Vagina (tissue), 2 donors: ENCODE measurements at regions not wholly inside any gene's neighbourhood (a gene's known extent, or its start where the extent isn't known, plus 50 kb on each side); places are given as distances from the start of the nearest gene placed in this dataset.

Experiments
- CTCF ChIP-seq, 3 experiments: fragments of 450-650 bp in 2 of 3; fragments of 200-600 bp in 1 of 3; sonication (generic) in 1 of 3; IDR thresholded peaks; one replicate each; pipeline ENCODE4 v1.5.1; 2017 to 2019; ENCODE audit warnings: antibody characterized with exemption in 3 of 3, mild to moderate bottlenecking in 2 of 3, moderate library complexity in 2 of 3
- POLR2AphosphoS5 ChIP-seq, 2 donors: sonication (generic); formaldehyde crosslinking; IDR thresholded peaks; one replicate each; pipeline ENCODE4 v1.9.0; 2017; ENCODE audit warnings: antibody characterized with exemption in 2 of 2, mild to moderate bottlenecking in 2 of 2, low read depth in 1 of 2; ENCODE audit not compliant: insufficient read depth in 1 of 2

- no peak for TF ChIP-seq CTCF (IDR thresholded peaks at IDR 0.05)
- no peak for TF ChIP-seq POLR2AphosphoS5 (IDR thresholded peaks at IDR 0.05; ENCODE audit: insufficient read depth in 1 of 2, low read depth in 1 of 2)
Observed at GRCh38 chr10:63703113-63703670, 182.0 kb downstream of the REEP3 start.
